ENCODE measurements at regions not wholly inside any gene's neighbourhood (a gene's known extent, or its start where the extent isn't known, plus 50 kb on each side); places are given as distances from the start of the nearest gene placed in this dataset.

GRCh38 chr12:93019975-93020630, 91.0 kb upstream of the EEA1 start:
- TF ChIP-seq CTCF (conservative IDR thresholded peaks at IDR 0.05) (no peak), EZH2 (IDR thresholded peaks at IDR 0.05; ENCODE audit: low read depth) (no peak)
